ENCODE measurements at regions not wholly inside any gene's neighbourhood (a gene's known extent, or its start where the extent isn't known, plus 50 kb on each side); places are given as distances from the start of the nearest gene placed in this dataset.
A peak's percentile ranks its signal among the peaks of the same experiment; 100 is the strongest.
"Not testable (repeated sequence)": the region's sequence is repeated elsewhere in the genome, so short reads cannot be mapped to it uniquely, and the experiment has no call there.

- no peak for DNase-seq
Measured at GRCh38 chr6:147674099-147674498, 165.6 kb downstream of the SAMD5 start.

GRCh38 chr6:147674794-147675193, 166.3 kb downstream of the SAMD5 start:
- DNase-seq, result no peak

- no peak for DNase-seq
Measured at GRCh38 chr6:147675281-147675680, 166.8 kb downstream of the SAMD5 start.

GRCh38 chr6:147676495-147677199, 168.2 kb downstream of the SAMD5 start:
- no peak for DNase-seq

GRCh38 chr6:147677647-147678046, 169.2 kb downstream of the SAMD5 start:
- DNase-seq, result no peak

GRCh38 chr6:147678253-147678652, 169.8 kb downstream of the SAMD5 start:
- no peak for DNase-seq

- DNase-seq, result peak; percentile 29 to 43
Measured at GRCh38 chr6:147684906-147685305, 176.4 kb downstream of the SAMD5 start.

GRCh38 chr6:147689398-147689797, 180.9 kb downstream of the SAMD5 start:
- DNase-seq, result no peak

GRCh38 chr6:147691446-147691845, 183.0 kb downstream of the SAMD5 start:
- peak; percentile 30 to 32 for DNase-seq

GRCh38 chr6:147693181-147693580, 184.7 kb downstream of the SAMD5 start:
- DNase-seq, result no peak

GRCh38 chr6:147694556-147694955, 186.1 kb downstream of the SAMD5 start:
- not testable (repeated sequence) for DNase-seq

GRCh38 chr6:147695819-147696218, 187.3 kb downstream of the SAMD5 start:
- no peak for DNase-seq

- DNase-seq, result no peak
Measured at GRCh38 chr6:147699140-147699539, 190.7 kb downstream of the SAMD5 start.

- DNase-seq, result no peak
Measured at GRCh38 chr6:147699637-147700036, 191.1 kb downstream of the SAMD5 start.

GRCh38 chr6:147700436-147701209, 192.1 kb downstream of the SAMD5 start:
- DNase-seq, result no peak

GRCh38 chr6:147704691-147705090, 196.2 kb downstream of the SAMD5 start:
- DNase-seq, result no peak

GRCh38 chr6:147707524-147707923, 199.0 kb downstream of the SAMD5 start:
- DNase-seq, result no peak

- no peak for DNase-seq
Measured at GRCh38 chr6:147708170-147708569, 199.7 kb downstream of the SAMD5 start.

- DNase-seq, result no peak
Measured at GRCh38 chr6:147709396-147710272, 201.1 kb downstream of the SAMD5 start.

GRCh38 chr6:147710890-147711289, 202.4 kb downstream of the SAMD5 start:
- DNase-seq, result no peak

- no peak for DNase-seq
Measured at GRCh38 chr6:147711476-147711875, 203.0 kb downstream of the SAMD5 start.

GRCh38 chr6:147712841-147713240, 204.4 kb downstream of the SAMD5 start:
- no peak for DNase-seq

Measured in right lung (tissue), 2 donors.